NT2/D1 (cell line): ENCODE measurements at regions not wholly inside any gene's neighbourhood (a gene's known extent, or its start where the extent isn't known, plus 50 kb on each side); places are given as distances from the start of the nearest gene placed in this dataset.

ENCODE experiments used
- SUZ12 ChIP-seq: IDR thresholded peaks from 2 replicates; pipeline ENCODE4 v1.6.1; 2011; ENCODE audit not compliant: insufficient read length, insufficient read depth; ENCODE audit errors: extremely low read depth
- YY1 ChIP-seq: IDR thresholded peaks from 2 replicates; pipeline ENCODE4 v1.6.1; 2011; ENCODE audit not compliant: insufficient read length, insufficient read depth

DNA sequence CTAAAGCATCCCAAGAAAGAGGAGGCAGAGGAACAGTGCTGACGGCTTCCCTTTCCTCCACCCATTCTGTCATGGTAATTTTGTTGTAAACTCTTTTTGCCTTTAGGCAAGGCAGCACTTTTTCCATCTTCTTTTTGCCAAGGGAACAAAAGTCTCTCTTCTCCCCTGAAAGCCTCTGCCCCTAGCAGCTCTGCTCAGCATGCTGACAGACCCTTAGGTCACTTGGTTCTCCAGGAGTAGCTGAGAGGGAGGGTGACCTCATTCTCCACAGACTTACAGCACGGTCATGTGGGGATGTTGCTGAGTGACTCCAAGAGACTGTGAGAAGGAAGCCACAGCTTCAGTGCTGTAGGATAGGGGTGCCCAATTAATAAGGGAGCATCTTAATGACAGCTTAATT, 81.1 kb upstream of the RALGAPA2 start:
- TF ChIP-seq SUZ12: no peak
- TF ChIP-seq YY1: no peak
